ENCODE measurements at regions not wholly inside any gene's neighbourhood (a gene's known extent, or its start where the extent isn't known, plus 50 kb on each side); places are given as distances from the start of the nearest gene placed in this dataset.

DNA sequence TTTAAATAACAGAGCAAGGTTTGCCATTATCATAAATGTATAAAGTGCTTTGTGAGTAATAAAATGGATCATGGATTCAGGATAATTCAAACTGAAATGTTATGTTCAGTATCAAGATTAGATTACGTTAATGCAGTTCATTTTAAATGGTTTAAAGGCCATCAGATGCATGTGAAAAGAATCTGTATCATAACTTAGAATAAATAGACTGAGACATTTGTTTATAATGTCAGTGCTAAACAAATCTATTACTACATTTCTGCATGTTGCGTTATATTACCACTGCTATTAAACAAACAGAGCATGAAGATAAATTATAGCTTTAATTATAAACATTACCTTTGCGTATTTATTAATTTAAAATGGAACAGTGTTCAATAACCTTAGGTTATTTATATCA lies 160.2 kb downstream of the TOX3 start:
- H3K4me1 Mint-ChIP-seq (ENCODE audit: low read depth): no peaks in the 10 kb centered on the region
- no peaks in the 10 kb centered on the region for H3K27me3 Mint-ChIP-seq (ENCODE audit: low read depth)
- H3K4me3 Mint-ChIP-seq: no peak overlapping the region
- peaks cover 7% of the 10 kb centered on the region for H3K9me3 Mint-ChIP-seq
- DNase-seq: no peak
- H3K36me3 Mint-ChIP-seq (ENCODE audit: insufficient read depth): no peaks in the 10 kb centered on the region
- ATAC-seq: no peak

- Mint-ChIP-seq H3K9me3 (peaks cover 6% of the 10 kb centered on the region), H3K4me1 (ENCODE audit: low read depth) (no peaks in the 10 kb centered on the region), H3K27me3 (ENCODE audit: low read depth) (no peaks in the 10 kb centered on the region), H3K36me3 (ENCODE audit: insufficient read depth) (no peaks in the 10 kb centered on the region), H3K4me3 (no peak overlapping the region)
- ATAC-seq (no peak), DNase-seq (no peak)
Measured at GRCh38 chr16:52384378-52384777, 162.6 kb downstream of the TOX3 start.

DNA sequence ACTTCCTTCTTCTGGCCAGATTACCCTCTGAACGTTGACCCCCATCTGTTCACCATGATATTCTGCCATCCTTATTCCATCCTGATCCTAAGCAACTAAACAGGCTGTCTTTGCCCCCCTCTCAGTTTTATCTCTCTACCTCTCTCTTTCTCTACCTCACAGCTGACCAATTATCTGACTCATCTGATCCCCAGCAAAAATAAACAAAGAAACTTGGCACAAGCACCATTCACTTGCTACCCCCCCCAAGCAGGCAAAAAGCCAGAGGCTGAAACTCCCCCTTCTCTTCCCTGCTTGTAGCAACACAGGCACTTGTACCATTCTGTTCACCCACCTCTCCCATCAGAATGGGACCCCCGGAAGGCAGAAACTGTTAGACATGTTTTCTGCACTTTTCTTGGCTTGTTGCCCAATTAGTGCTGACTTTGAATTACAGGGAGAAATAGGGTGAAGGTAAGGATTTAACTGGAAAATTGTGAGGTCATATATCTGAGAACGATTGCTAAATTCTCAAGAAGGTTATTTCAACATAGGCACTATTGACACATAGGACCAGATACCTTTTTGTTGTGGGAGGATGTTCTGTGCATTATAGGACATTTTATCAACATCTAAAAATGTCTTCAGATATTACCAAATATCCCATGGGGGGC lies 163.2 kb downstream of the TOX3 start:
- Mint-ChIP-seq H3K9me3 (peaks cover 3% of the 10 kb centered on the region), H3K4me1 (ENCODE audit: low read depth) (no peaks in the 10 kb centered on the region), H3K36me3 (ENCODE audit: insufficient read depth) (no peaks in the 10 kb centered on the region), H3K27me3 (ENCODE audit: low read depth) (no peaks in the 10 kb centered on the region), H3K4me3 (no peak overlapping the region)
- ATAC-seq: no peak
- DNase-seq: no peak

GRCh38 chr16:52383119-52383518 lies 163.8 kb downstream of the TOX3 start:
- Mint-ChIP-seq H3K36me3 (ENCODE audit: insufficient read depth) (no peaks in the 10 kb centered on the region), H3K4me3 (no peak overlapping the region), H3K9me3 (no peaks in the 10 kb centered on the region), H3K27me3 (ENCODE audit: low read depth) (no peaks in the 10 kb centered on the region), H3K4me1 (ENCODE audit: low read depth) (no peaks in the 10 kb centered on the region)
- no peak for ATAC-seq
- no peak for DNase-seq

DNA sequence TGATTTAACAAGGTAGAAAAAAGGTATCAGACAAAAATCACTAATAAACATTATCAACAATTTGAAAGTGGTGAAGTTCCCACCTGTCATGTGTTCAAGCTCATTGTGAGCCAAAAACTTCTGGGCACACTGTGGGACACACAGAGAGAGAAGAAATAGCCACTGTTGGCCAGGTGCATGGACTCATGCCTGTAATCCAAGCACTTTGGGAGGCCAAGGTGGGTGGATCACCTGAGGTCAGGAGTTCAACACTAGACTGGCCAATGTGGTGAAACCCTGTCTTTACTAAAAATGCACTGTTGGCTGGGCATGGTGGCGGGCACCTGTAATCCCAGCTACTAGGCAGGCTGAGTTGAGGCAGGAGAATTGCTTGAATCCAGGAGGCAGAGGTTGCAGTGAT lies 167.4 kb downstream of the TOX3 start:
- no peaks in the 10 kb centered on the region for H3K9me3 Mint-ChIP-seq
- H3K4me1 Mint-ChIP-seq (ENCODE audit: low read depth): no peaks in the 10 kb centered on the region
- H3K36me3 Mint-ChIP-seq (ENCODE audit: insufficient read depth): no peaks in the 10 kb centered on the region
- ATAC-seq (no peak), DNase-seq (no peak)
- no peaks in the 10 kb centered on the region for H3K27me3 Mint-ChIP-seq (ENCODE audit: low read depth)
- no peak overlapping the region for H3K4me3 Mint-ChIP-seq

GRCh38 chr16:52376676-52377280 lies 170.2 kb downstream of the TOX3 start:
- Mint-ChIP-seq H3K27me3 (ENCODE audit: low read depth) (no peaks in the 10 kb centered on the region), H3K4me1 (ENCODE audit: low read depth) (no peaks in the 10 kb centered on the region), H3K9me3 (peaks cover 3% of the 10 kb centered on the region), H3K36me3 (ENCODE audit: insufficient read depth) (no peaks in the 10 kb centered on the region), H3K4me3 (no peak overlapping the region)
- DNase-seq (no peak), ATAC-seq (no peak)

DNA sequence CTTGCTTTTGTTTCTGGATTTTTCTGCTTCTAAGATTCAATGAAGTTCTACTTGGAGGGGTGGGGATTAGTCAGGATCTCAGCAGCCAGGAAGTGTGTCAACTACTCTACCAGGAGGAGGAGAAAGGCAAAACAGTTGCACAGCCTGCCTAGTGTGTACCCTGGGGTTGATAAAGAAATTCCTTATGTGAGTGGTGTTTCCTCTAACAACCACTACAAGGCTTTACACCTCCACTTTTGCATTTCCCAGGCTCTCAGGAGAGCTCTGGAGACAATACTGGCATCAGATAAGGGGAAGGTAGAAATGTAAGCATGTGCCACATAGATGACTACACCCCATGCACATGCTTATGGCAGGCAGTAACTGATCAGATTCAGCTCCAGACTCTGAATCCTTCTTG lies 174.6 kb downstream of the TOX3 start:
- H3K9me3 Mint-ChIP-seq: peaks cover 3% of the 10 kb centered on the region
- no peak for DNase-seq
- no peaks in the 10 kb centered on the region for H3K36me3 Mint-ChIP-seq (ENCODE audit: insufficient read depth)
- H3K4me1 Mint-ChIP-seq (ENCODE audit: low read depth): no peaks in the 10 kb centered on the region
- no peaks in the 10 kb centered on the region for H3K27me3 Mint-ChIP-seq (ENCODE audit: low read depth)
- no peak for ATAC-seq
- H3K4me3 Mint-ChIP-seq: no peak overlapping the region

DNA sequence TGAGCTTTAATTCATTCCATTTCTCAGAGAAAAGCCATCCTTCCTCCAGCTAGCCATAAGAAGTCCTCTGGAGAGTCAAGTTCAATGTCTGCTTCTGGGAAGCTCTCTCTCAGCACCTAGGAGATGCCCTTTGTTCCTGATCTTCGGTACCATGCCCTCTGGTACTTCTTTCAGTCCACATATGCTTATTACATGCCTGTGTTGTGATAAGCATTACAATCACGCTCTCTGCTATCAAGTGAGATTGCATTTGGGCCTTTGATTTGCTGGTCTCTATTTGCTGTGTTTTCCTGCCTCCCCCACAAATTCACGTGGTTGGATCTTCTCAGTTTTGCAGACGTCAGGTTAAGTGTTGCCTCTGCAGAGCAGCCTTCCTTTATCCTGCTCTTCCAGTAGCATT lies 178.1 kb downstream of the TOX3 start:
- Mint-ChIP-seq H3K4me1 (ENCODE audit: low read depth) (no peaks in the 10 kb centered on the region), H3K9me3 (peaks cover 15% of the 10 kb centered on the region), H3K27me3 (ENCODE audit: low read depth) (no peaks in the 10 kb centered on the region), H3K36me3 (ENCODE audit: insufficient read depth) (no peaks in the 10 kb centered on the region), H3K4me3 (no peak overlapping the region)
- ATAC-seq: no peak
- DNase-seq: no peak

- Mint-ChIP-seq H3K9me3 (peaks cover 15% of the 10 kb centered on the region), H3K4me1 (ENCODE audit: low read depth) (no peaks in the 10 kb centered on the region), H3K27me3 (ENCODE audit: low read depth) (no peaks in the 10 kb centered on the region), H3K4me3 (no peak overlapping the region), H3K36me3 (ENCODE audit: insufficient read depth) (no peaks in the 10 kb centered on the region)
- ATAC-seq (no peak), DNase-seq (no peak)
Measured at GRCh38 chr16:52367821-52368220, 179.1 kb downstream of the TOX3 start.

GRCh38 chr16:52366983-52367382 lies 180.0 kb downstream of the TOX3 start:
- DNase-seq (no peak), ATAC-seq (no peak)
- Mint-ChIP-seq H3K27me3 (ENCODE audit: low read depth) (no peaks in the 10 kb centered on the region), H3K4me3 (no peak overlapping the region), H3K9me3 (peaks cover 12% of the 10 kb centered on the region), H3K36me3 (ENCODE audit: insufficient read depth) (no peaks in the 10 kb centered on the region), H3K4me1 (ENCODE audit: low read depth) (no peaks in the 10 kb centered on the region)

DNA sequence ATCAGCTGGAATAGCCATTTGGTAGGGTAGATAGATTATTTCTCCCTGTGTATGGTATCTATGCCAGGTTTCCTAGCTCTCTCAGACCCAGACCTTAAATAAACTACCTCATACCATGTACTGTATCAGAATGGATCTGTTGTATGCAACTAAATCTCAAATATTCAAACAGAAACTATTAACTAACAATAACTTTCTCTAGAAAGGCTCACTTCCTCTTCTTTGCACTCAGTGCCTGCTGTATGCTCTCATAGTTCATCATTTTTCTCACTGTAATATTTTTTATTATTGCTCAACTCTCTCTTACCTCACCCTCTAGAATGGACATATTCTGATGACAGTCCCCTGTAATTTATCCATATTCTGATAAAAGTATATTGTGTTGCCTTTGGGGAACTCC lies 182.4 kb downstream of the TOX3 start:
- no peaks in the 10 kb centered on the region for H3K27me3 Mint-ChIP-seq (ENCODE audit: low read depth)
- no peaks in the 10 kb centered on the region for H3K36me3 Mint-ChIP-seq (ENCODE audit: insufficient read depth)
- H3K4me3 Mint-ChIP-seq: no peak overlapping the region
- H3K9me3 Mint-ChIP-seq: peaks cover 21% of the 10 kb centered on the region
- ATAC-seq (no peak), DNase-seq (no peak)
- H3K4me1 Mint-ChIP-seq (ENCODE audit: low read depth): no peaks in the 10 kb centered on the region

GRCh38 chr16:52363082-52363481 lies 183.9 kb downstream of the TOX3 start:
- ATAC-seq: no peak
- Mint-ChIP-seq H3K36me3 (ENCODE audit: insufficient read depth) (no peaks in the 10 kb centered on the region), H3K4me1 (ENCODE audit: low read depth) (no peaks in the 10 kb centered on the region), H3K27me3 (ENCODE audit: low read depth) (no peaks in the 10 kb centered on the region), H3K9me3 (peaks cover 27% of the 10 kb centered on the region), H3K4me3 (no peak overlapping the region)
- DNase-seq: no peak

GRCh38 chr16:52357711-52358110 lies 189.2 kb downstream of the TOX3 start:
- peaks cover 18% of the 10 kb centered on the region for H3K9me3 Mint-ChIP-seq
- no peak for DNase-seq
- H3K27me3 Mint-ChIP-seq (ENCODE audit: low read depth): no peaks in the 10 kb centered on the region
- no peaks in the 10 kb centered on the region for H3K4me1 Mint-ChIP-seq (ENCODE audit: low read depth)
- ATAC-seq: no peak
- H3K36me3 Mint-ChIP-seq (ENCODE audit: insufficient read depth): no peaks in the 10 kb centered on the region
- no peak overlapping the region for H3K4me3 Mint-ChIP-seq

DNA sequence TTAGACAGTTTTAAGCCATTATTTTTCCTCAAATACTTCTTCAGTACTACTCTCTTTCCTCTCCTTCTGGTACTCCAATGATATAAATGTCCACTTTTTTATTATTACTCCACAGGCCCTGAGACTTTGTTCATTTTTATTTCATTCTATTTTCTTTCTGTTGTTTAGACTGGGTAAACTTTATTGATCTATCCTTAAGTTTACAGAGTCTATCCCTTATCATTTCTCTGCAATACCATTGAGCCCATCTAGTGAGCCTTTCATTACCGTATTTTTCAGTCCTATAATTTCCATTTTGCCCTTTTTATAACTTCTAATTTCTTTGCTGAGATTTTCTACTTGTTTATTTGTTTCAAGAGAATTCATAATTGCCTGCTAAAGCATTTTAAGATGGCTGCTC lies 193.7 kb downstream of the TOX3 start:
- H3K27me3 Mint-ChIP-seq (ENCODE audit: low read depth): no peaks in the 10 kb centered on the region
- no peaks in the 10 kb centered on the region for H3K36me3 Mint-ChIP-seq (ENCODE audit: insufficient read depth)
- peaks cover 9% of the 10 kb centered on the region for H3K9me3 Mint-ChIP-seq
- DNase-seq (no peak), ATAC-seq (no peak)
- no peaks in the 10 kb centered on the region for H3K4me1 Mint-ChIP-seq (ENCODE audit: low read depth)
- H3K4me3 Mint-ChIP-seq: no peak overlapping the region

GRCh38 chr16:52351451-52351850 lies 195.5 kb downstream of the TOX3 start:
- no peak for ATAC-seq
- no peak for DNase-seq

More at GRCh38 chr16:52351451-52351850, 195.5 kb downstream of the TOX3 start:
- Mint-ChIP-seq H3K4me3 (no peak overlapping the region), H3K27me3 (ENCODE audit: low read depth) (no peaks in the 10 kb centered on the region), H3K4me1 (ENCODE audit: low read depth) (no peaks in the 10 kb centered on the region), H3K9me3 (peaks cover 7% of the 10 kb centered on the region), H3K36me3 (ENCODE audit: insufficient read depth) (no peaks in the 10 kb centered on the region)

Data from activated T-cell treated with anti-CD3 and anti-CD28 coated beads, Interleukin-2, amount 50 U/mL, for 4 hours (primary cell).